SK-N-SH treated with all-trans-retinoic acid at 6 μM for 48 hours (cell line): ENCODE measurements at regions not wholly inside any gene's neighbourhood (a gene's known extent, or its start where the extent isn't known, plus 50 kb on each side); places are given as distances from the start of the nearest gene placed in this dataset.

Source experiments
- ATAC-seq: fragments of 200-7000 bp; cut with Tn5 transposase; 3 replicates; pipeline ENCODE4 v1.9.1; 2020; ENCODE audit warnings: mild to moderate bottlenecking, moderate library complexity
- ARNTL ChIP-seq: fragments of 450-650 bp; formaldehyde crosslinking; IDR thresholded peaks from 2 replicates; pipeline ENCODE4 v1.5.0; 2020; ENCODE audit warnings: low read depth, mild to moderate bottlenecking, moderate library complexity, borderline replicate concordance
- BACH2 ChIP-seq: fragments of 250-450 bp; sonication (Bioruptor Pico); IDR thresholded peaks from 2 replicates; pipeline ENCODE4 v1.9.0; 2021; ENCODE audit warnings: mild to moderate bottlenecking, borderline replicate concordance
- ESRRG ChIP-seq: fragments of 250-450 bp; sonication (Bioruptor Pico); IDR thresholded peaks from 2 replicates; pipeline ENCODE4 v1.6.1; 2021; ENCODE audit warnings: mild to moderate bottlenecking
- GLIS3 ChIP-seq: fragments of 250-450 bp; sonication (Bioruptor Pico); IDR thresholded peaks from 2 replicates; pipeline ENCODE4 v1.5.0; 2020; ENCODE audit warnings: mild to moderate bottlenecking, moderate library complexity
- ISL1 ChIP-seq: fragments of 250-450 bp; sonication (Bioruptor Pico); IDR thresholded peaks from 2 replicates; pipeline ENCODE4 v2.1.2; 2022; ENCODE audit warnings: mild to moderate bottlenecking, moderate library complexity
- OSR1 ChIP-seq: fragments of 250-450 bp; sonication (Bioruptor Pico); IDR thresholded peaks from 2 replicates; pipeline ENCODE4 v1.8.0; 2022; ENCODE audit warnings: moderate library complexity, mild to moderate bottlenecking, inconsistent platforms
- PATZ1 ChIP-seq: fragments of 250-450 bp; sonication (Bioruptor Pico); IDR thresholded peaks from 2 replicates; pipeline ENCODE4 v1.8.0; 2020; ENCODE audit warnings: mild to moderate bottlenecking, moderate library complexity, borderline replicate concordance
- POU6F1 ChIP-seq: fragments of 250-450 bp; sonication (Bioruptor Pico); IDR thresholded peaks from 2 replicates; pipeline ENCODE4 v1.8.0; 2021; ENCODE audit warnings: low read depth, mild to moderate bottlenecking, moderate library complexity, borderline replicate concordance
- PPARA ChIP-seq: fragments of 250-450 bp; sonication (Bioruptor Pico); IDR thresholded peaks from 2 replicates; pipeline ENCODE4 v1.5.0; 2020; ENCODE audit warnings: mild to moderate bottlenecking, borderline replicate concordance
- RARB ChIP-seq: fragments of 250-450 bp; sonication (Bioruptor Pico); IDR thresholded peaks from 2 replicates; pipeline ENCODE4 v1.8.0; 2021; ENCODE audit warnings: mild to moderate bottlenecking, moderate library complexity
- SNAI2 ChIP-seq: fragments of 250-450 bp; sonication (Bioruptor Pico); IDR thresholded peaks from 2 replicates; pipeline ENCODE4 v1.5.0; 2020; ENCODE audit warnings: mild to moderate bottlenecking, moderate library complexity
- TCF4 ChIP-seq: fragments of 250-450 bp; sonication (Bioruptor Pico); IDR thresholded peaks from 2 replicates; pipeline ENCODE4 v1.8.0; 2021; ENCODE audit warnings: mild to moderate bottlenecking, moderate library complexity, borderline replicate concordance
- TOX ChIP-seq: fragments of 250-450 bp; sonication (Bioruptor Pico); IDR thresholded peaks from 2 replicates; pipeline ENCODE4 v1.8.0; 2021; ENCODE audit warnings: mild to moderate bottlenecking, moderate library complexity, borderline replicate concordance
- ZC3H10 ChIP-seq: fragments of 250-450 bp; sonication (Bioruptor Pico); IDR thresholded peaks from 2 replicates; pipeline ENCODE4 v1.5.1; 2021; ENCODE audit warnings: mild to moderate bottlenecking, moderate library complexity
- ZFP3 ChIP-seq: fragments of 250-450 bp; sonication (Bioruptor Pico); IDR thresholded peaks from 2 replicates; pipeline ENCODE4 v1.5.0; 2020; ENCODE audit warnings: mild to moderate bottlenecking, moderate library complexity
- ZFP30 ChIP-seq: fragments of 450-650 bp; formaldehyde crosslinking; IDR thresholded peaks from 2 replicates; pipeline ENCODE4 v1.5.0; 2022; ENCODE audit warnings: mild to moderate bottlenecking, moderate library complexity
- ZNF70 ChIP-seq: fragments of 450-650 bp; formaldehyde crosslinking; IDR thresholded peaks from 2 replicates; pipeline ENCODE4 v1.5.0; 2020; ENCODE audit warnings: mild to moderate bottlenecking, moderate library complexity
- ZNF8 ChIP-seq: fragments of 450-650 bp; formaldehyde crosslinking; IDR thresholded peaks from 2 replicates; pipeline ENCODE4 v1.5.0; 2020; ENCODE audit warnings: mild to moderate bottlenecking, moderate library complexity
- TF ChIP-seq, protein P1 (sequence below): fragments of 250-450 bp; sonication (Bioruptor Pico); IDR thresholded peaks from 2 replicates; pipeline ENCODE4 v1.5.0; 2020; ENCODE audit warnings: mild to moderate bottlenecking, moderate library complexity
- TF ChIP-seq, protein P2 (sequence below): fragments of 250-450 bp; sonication (Bioruptor Pico); IDR thresholded peaks from 2 replicates; pipeline ENCODE4 v1.5.1; 2020; ENCODE audit warnings: low read depth, mild to moderate bottlenecking, moderate library complexity
- TF ChIP-seq, protein P3 (sequence below): fragments of 250-450 bp; sonication (Bioruptor Pico); IDR thresholded peaks from 2 replicates; pipeline ENCODE4 v1.5.1; 2021; ENCODE audit warnings: mild to moderate bottlenecking, moderate library complexity

GRCh38 chr5:117667105-117667504, 1092.5 kb upstream of the SEMA6A start:
- ATAC-seq: no peak
- TF ChIP-seq ZFP30: no peak
- no peak for TF ChIP-seq RARB (CRISPR knock-in tag)
- TF ChIP-seq BACH2 (CRISPR knock-in tag): no peak
- TF ChIP-seq ESRRG (CRISPR knock-in tag): no peak
- no peak for TF ChIP-seq ZFP3 (CRISPR knock-in tag)
- TF ChIP-seq ZNF8 (CRISPR knock-in tag): no peak
- no peak for TF ChIP-seq POU6F1 (CRISPR knock-in tag)
- no peak for TF ChIP-seq OSR1 (CRISPR knock-in tag)
- TF ChIP-seq ZNF70: no peak
- no peak for TF ChIP-seq SNAI2 (CRISPR knock-in tag)
- TF ChIP-seq, protein P1, sequence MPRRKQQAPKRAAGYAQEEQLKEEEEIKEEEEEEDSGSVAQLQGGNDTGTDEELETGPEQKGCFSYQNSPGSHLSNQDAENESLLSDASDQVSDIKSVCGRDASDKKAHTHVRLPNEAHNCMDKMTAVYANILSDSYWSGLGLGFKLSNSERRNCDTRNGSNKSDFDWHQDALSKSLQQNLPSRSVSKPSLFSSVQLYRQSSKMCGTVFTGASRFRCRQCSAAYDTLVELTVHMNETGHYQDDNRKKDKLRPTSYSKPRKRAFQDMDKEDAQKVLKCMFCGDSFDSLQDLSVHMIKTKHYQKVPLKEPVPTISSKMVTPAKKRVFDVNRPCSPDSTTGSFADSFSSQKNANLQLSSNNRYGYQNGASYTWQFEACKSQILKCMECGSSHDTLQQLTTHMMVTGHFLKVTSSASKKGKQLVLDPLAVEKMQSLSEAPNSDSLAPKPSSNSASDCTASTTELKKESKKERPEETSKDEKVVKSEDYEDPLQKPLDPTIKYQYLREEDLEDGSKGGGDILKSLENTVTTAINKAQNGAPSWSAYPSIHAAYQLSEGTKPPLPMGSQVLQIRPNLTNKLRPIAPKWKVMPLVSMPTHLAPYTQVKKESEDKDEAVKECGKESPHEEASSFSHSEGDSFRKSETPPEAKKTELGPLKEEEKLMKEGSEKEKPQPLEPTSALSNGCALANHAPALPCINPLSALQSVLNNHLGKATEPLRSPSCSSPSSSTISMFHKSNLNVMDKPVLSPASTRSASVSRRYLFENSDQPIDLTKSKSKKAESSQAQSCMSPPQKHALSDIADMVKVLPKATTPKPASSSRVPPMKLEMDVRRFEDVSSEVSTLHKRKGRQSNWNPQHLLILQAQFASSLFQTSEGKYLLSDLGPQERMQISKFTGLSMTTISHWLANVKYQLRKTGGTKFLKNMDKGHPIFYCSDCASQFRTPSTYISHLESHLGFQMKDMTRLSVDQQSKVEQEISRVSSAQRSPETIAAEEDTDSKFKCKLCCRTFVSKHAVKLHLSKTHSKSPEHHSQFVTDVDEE (CRISPR knock-in tag): no peak
- no peak for TF ChIP-seq GLIS3
- TF ChIP-seq TOX (CRISPR knock-in tag): no peak
- no peak for TF ChIP-seq ZC3H10 (CRISPR knock-in tag)
- no peak for TF ChIP-seq TCF4 (CRISPR knock-in tag)
- TF ChIP-seq ISL1 (CRISPR knock-in tag): no peak
- TF ChIP-seq, protein P2, sequence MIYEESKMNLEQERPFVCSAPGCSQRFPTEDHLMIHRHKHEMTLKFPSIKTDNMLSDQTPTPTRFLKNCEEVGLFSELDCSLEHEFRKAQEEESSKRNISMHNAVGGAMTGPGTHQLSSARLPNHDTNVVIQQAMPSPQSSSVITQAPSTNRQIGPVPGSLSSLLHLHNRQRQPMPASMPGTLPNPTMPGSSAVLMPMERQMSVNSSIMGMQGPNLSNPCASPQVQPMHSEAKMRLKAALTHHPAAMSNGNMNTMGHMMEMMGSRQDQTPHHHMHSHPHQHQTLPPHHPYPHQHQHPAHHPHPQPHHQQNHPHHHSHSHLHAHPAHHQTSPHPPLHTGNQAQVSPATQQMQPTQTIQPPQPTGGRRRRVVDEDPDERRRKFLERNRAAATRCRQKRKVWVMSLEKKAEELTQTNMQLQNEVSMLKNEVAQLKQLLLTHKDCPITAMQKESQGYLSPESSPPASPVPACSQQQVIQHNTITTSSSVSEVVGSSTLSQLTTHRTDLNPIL (CRISPR knock-in tag): no peak
- no peak for TF ChIP-seq ARNTL (CRISPR knock-in tag)

DNA sequence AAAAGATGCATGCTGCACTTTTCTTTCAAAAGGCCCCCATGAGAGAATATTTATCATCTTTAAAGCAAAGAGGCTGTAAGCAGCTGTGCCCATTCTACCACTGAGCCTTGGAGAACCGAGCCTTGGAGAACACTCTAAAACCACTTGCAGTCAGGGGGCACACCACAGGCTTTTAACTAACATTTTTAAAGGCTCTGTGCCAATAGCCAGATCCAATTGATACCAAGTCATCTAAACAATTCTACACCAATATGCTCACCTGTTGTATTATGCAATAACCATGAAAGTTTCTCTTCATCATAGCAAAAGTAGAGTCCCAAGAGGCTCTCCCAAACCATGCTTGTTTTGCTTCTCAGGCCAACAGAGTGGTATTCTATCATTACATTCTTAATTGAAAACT, 1090.5 kb upstream of the SEMA6A start:
- TF ChIP-seq TOX (CRISPR knock-in tag): no peak
- no peak for TF ChIP-seq TCF4 (CRISPR knock-in tag)
- TF ChIP-seq ZC3H10 (CRISPR knock-in tag): no peak
- TF ChIP-seq, protein P1 (CRISPR knock-in tag): no peak
- TF ChIP-seq SNAI2 (CRISPR knock-in tag): no peak
- no peak for TF ChIP-seq PPARA
- no peak for TF ChIP-seq RARB (CRISPR knock-in tag)
- TF ChIP-seq, protein P3, sequence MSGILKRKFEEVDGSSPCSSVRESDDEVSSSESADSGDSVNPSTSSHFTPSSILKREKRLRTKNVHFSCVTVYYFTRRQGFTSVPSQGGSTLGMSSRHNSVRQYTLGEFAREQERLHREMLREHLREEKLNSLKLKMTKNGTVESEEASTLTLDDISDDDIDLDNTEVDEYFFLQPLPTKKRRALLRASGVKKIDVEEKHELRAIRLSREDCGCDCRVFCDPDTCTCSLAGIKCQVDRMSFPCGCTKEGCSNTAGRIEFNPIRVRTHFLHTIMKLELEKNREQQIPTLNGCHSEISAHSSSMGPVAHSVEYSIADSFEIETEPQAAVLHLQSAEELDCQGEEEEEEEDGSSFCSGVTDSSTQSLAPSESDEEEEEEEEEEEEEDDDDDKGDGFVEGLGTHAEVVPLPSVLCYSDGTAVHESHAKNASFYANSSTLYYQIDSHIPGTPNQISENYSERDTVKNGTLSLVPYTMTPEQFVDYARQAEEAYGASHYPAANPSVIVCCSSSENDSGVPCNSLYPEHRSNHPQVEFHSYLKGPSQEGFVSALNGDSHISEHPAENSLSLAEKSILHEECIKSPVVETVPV: no peak
- no peak for ATAC-seq

DNA sequence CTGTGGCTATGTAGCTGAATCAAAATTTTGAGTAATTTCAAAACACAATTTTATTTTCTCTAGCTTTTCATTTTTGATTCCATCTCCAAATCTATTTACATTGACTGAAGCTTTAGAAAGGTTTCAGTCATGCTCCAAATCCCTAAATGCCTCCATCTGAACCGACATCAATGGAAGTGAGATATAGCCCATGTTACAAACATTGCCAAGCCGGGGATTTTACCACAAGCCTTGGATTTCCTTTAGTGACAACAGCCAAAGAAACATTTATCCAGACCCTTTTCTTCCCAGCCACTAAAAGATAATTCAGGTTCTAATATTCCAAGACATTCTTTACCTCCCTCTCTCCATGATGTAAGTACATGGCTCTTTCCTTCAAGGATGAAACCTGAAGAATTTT, 1087.7 kb upstream of the SEMA6A start:
- no peak for ATAC-seq
- no peak for TF ChIP-seq TOX (CRISPR knock-in tag)
- no peak for TF ChIP-seq PATZ1 (CRISPR knock-in tag)
